ENCODE measurements at regions not wholly inside any gene's neighbourhood (a gene's known extent, or its start where the extent isn't known, plus 50 kb on each side); places are given as distances from the start of the nearest gene placed in this dataset.

- no peak overlapping the region for H3K4me3 ChIP-seq (ENCODE audit: low read depth in 1 of 2, low read length in 2 of 2)
- no peaks in the 10 kb centered on the region for H3K79me2 ChIP-seq (ENCODE audit: insufficient read depth, low read length)
- H3K9ac ChIP-seq (ENCODE audit: low read depth, low read length), result no peak overlapping the region
- no peak overlapping the region for H3K27ac ChIP-seq (ENCODE audit: low read length)
- H3K4me2 ChIP-seq (ENCODE audit: insufficient read depth, low read length), result no peak overlapping the region
- no peaks in the 10 kb centered on the region for H4K20me1 ChIP-seq (ENCODE audit: insufficient read depth, low read length)
- peaks cover 3% of the 10 kb centered on the region for H3K27me3 ChIP-seq (ENCODE audit: insufficient read depth, low read length, poor library complexity)
- TF ChIP-seq EZH2 (IDR thresholded peaks at IDR 0.05; ENCODE audit: borderline replicate concordance, low read depth, low read length, severe bottlenecking), result no peak
- no peaks in the 10 kb centered on the region for H3K4me1 ChIP-seq (ENCODE audit: insufficient read depth, low read length)
- DNase-seq (no peak), ATAC-seq (ENCODE audit: insufficient read depth, low read depth) (no peak)
- no peak overlapping the region for H2AFZ ChIP-seq (ENCODE audit: low read depth, low read length)
- no peaks in the 10 kb centered on the region for H3K36me3 ChIP-seq (ENCODE audit: insufficient read depth, low read length)
- no peaks in the 10 kb centered on the region for H3K9me3 ChIP-seq (ENCODE audit: insufficient read depth, low read length, severe bottlenecking)
Observed at GRCh38 chr9:99368341-99369326, 146.6 kb downstream of the SEC61B start.

GRCh38 chr9:99369327-99369722 is 147.2 kb downstream of the SEC61B start:
- no peak for DNase-seq
- peaks cover 3% of the 10 kb centered on the region for H3K27me3 ChIP-seq (ENCODE audit: insufficient read depth, low read length, poor library complexity)
- no peak for TF ChIP-seq CTCF (IDR thresholded peaks at IDR 0.05; ENCODE audit: borderline replicate concordance, extremely low read depth, low read length, poor library complexity, severe bottlenecking)
- TF ChIP-seq EZH2 (IDR thresholded peaks at IDR 0.05; ENCODE audit: borderline replicate concordance, low read depth, low read length, severe bottlenecking), result no peak

GRCh38 chr9:99370376-99370775 is 148.3 kb downstream of the SEC61B start:
- Histone ChIP-seq H3K27me3 (ENCODE audit: insufficient read depth, low read length, poor library complexity) (peaks cover 3% of the 10 kb centered on the region), H3K79me2 (ENCODE audit: insufficient read depth, low read length) (no peaks in the 10 kb centered on the region), H2AFZ (ENCODE audit: low read depth, low read length) (no peak overlapping the region), H3K4me3 (ENCODE audit: low read depth in 1 of 2, low read length in 2 of 2) (no peak overlapping the region), H3K9me3 (ENCODE audit: insufficient read depth, low read length, severe bottlenecking) (no peaks in the 10 kb centered on the region), H3K36me3 (ENCODE audit: insufficient read depth, low read length) (no peaks in the 10 kb centered on the region), H3K4me2 (ENCODE audit: insufficient read depth, low read length) (no peak overlapping the region), H3K4me1 (ENCODE audit: insufficient read depth, low read length) (no peaks in the 10 kb centered on the region), H3K9ac (ENCODE audit: low read depth, low read length) (no peak overlapping the region), H3K27ac (ENCODE audit: low read length) (no peak overlapping the region), H4K20me1 (ENCODE audit: insufficient read depth, low read length) (no peaks in the 10 kb centered on the region)
- DNase-seq (no peak), ATAC-seq (ENCODE audit: insufficient read depth, low read depth) (no peak)
- TF ChIP-seq EZH2 (IDR thresholded peaks at IDR 0.05; ENCODE audit: borderline replicate concordance, low read depth, low read length, severe bottlenecking) (no peak), CTCF (IDR thresholded peaks at IDR 0.05; ENCODE audit: borderline replicate concordance, extremely low read depth, low read length, poor library complexity, severe bottlenecking) (no peak)

More at GRCh38 chr9:99369327-99369722, 147.2 kb downstream of the SEC61B start:
- Histone ChIP-seq H3K4me2 (ENCODE audit: insufficient read depth, low read length) (no peak overlapping the region), H3K79me2 (ENCODE audit: insufficient read depth, low read length) (no peaks in the 10 kb centered on the region), H3K9ac (ENCODE audit: low read depth, low read length) (no peak overlapping the region), H4K20me1 (ENCODE audit: insufficient read depth, low read length) (no peaks in the 10 kb centered on the region), H3K4me1 (ENCODE audit: insufficient read depth, low read length) (no peaks in the 10 kb centered on the region), H3K9me3 (ENCODE audit: insufficient read depth, low read length, severe bottlenecking) (no peaks in the 10 kb centered on the region), H3K4me3 (ENCODE audit: low read depth in 1 of 2, low read length in 2 of 2) (no peak overlapping the region), H2AFZ (ENCODE audit: low read depth, low read length) (no peak overlapping the region), H3K27ac (ENCODE audit: low read length) (no peak overlapping the region), H3K36me3 (ENCODE audit: insufficient read depth, low read length) (no peaks in the 10 kb centered on the region)
- no peak for ATAC-seq (ENCODE audit: insufficient read depth, low read depth)

GRCh38 chr9:99371376-99371775 is 149.3 kb downstream of the SEC61B start:
- Histone ChIP-seq H2AFZ (ENCODE audit: low read depth, low read length) (no peak overlapping the region), H3K9me3 (ENCODE audit: insufficient read depth, low read length, severe bottlenecking) (no peaks in the 10 kb centered on the region), H3K4me1 (ENCODE audit: insufficient read depth, low read length) (no peaks in the 10 kb centered on the region), H3K4me2 (ENCODE audit: insufficient read depth, low read length) (no peak overlapping the region), H3K79me2 (ENCODE audit: insufficient read depth, low read length) (no peaks in the 10 kb centered on the region), H4K20me1 (ENCODE audit: insufficient read depth, low read length) (no peaks in the 10 kb centered on the region), H3K9ac (ENCODE audit: low read depth, low read length) (no peak overlapping the region), H3K27ac (ENCODE audit: low read length) (no peak overlapping the region), H3K27me3 (ENCODE audit: insufficient read depth, low read length, poor library complexity) (peaks cover 3% of the 10 kb centered on the region), H3K4me3 (ENCODE audit: low read depth in 1 of 2, low read length in 2 of 2) (no peak overlapping the region), H3K36me3 (ENCODE audit: insufficient read depth, low read length) (no peaks in the 10 kb centered on the region)
- DNase-seq (no peak), ATAC-seq (ENCODE audit: insufficient read depth, low read depth) (no peak)
- no peak for TF ChIP-seq CTCF (IDR thresholded peaks at IDR 0.05; ENCODE audit: borderline replicate concordance, extremely low read depth, low read length, poor library complexity, severe bottlenecking)
- TF ChIP-seq EZH2 (IDR thresholded peaks at IDR 0.05; ENCODE audit: borderline replicate concordance, low read depth, low read length, severe bottlenecking), result no peak

All from DND-41 (cell line).